Neural cell (in vitro differentiated cells): ENCODE measurements at regions not wholly inside any gene's neighbourhood (a gene's known extent, or its start where the extent isn't known, plus 50 kb on each side); places are given as distances from the start of the nearest gene placed in this dataset.
"Not testable (repeated sequence)": the region's sequence is repeated elsewhere in the genome, so short reads cannot be mapped to it uniquely, and the experiment has no call there.

Experiments
- H2AFZ ChIP-seq: fragments of 200-600, 300-800 bp; sonication (generic), shearing (Covaris generic); 2 replicates; pipeline ENCODE4 v1.6.0; 2014; ENCODE audit warnings: low read depth, mild to moderate bottlenecking, antibody characterized with exemption, low read length, moderate library complexity
- H3F3A ChIP-seq: fragments of 200-600 bp; shearing (Covaris generic); 2 replicates; pipeline ENCODE4 v1.6.1; 2016; ENCODE audit warnings: mild to moderate bottlenecking, moderate library complexity, mixed read lengths, antibody characterized with exemption, low read length; ENCODE audit not compliant: insufficient read depth, poor library complexity, severe bottlenecking
- H3K27ac ChIP-seq: fragments of 200-600, 300-800 bp; sonication (generic), shearing (Covaris generic); 2 replicates; pipeline ENCODE4 v1.5.1; 2014; ENCODE audit warnings: mild to moderate bottlenecking, low read length, moderate library complexity
- H3K27me3 ChIP-seq: fragments of 300-800, 200-600 bp; sonication (generic), shearing (Covaris generic); 2 replicates; pipeline ENCODE4 v1.6.0; 2014; ENCODE audit warnings: mild to moderate bottlenecking, low read depth, low read length, moderate library complexity; ENCODE audit not compliant: insufficient read depth
- H3K36me3 ChIP-seq: fragments of 300-800, 200-600 bp; sonication (generic), shearing (Covaris generic); 2 replicates; pipeline ENCODE4 v1.5.1; 2014; ENCODE audit warnings: mild to moderate bottlenecking, antibody characterized with exemption, low read length, moderate library complexity; ENCODE audit not compliant: insufficient read depth
- H3K4me2 ChIP-seq: fragments of 300-800, 200-600 bp; sonication (generic), shearing (Covaris generic); 2 replicates; pipeline ENCODE4 v1.6.0; 2014; ENCODE audit warnings: mild to moderate bottlenecking, low read length
- H3K4me3 ChIP-seq: fragments of 300-800, 200-600 bp; sonication (generic), shearing (Covaris generic); 2 replicates; pipeline ENCODE4 v1.5.1; 2014; ENCODE audit warnings: mild to moderate bottlenecking, low read length, moderate library complexity
- H3K79me2 ChIP-seq: fragments of 200-600 bp; shearing (Covaris generic); replicated peaks from 2 replicates; pipeline ENCODE4 v1.6.0; 2014; ENCODE audit warnings: mild to moderate bottlenecking, low read length, moderate library complexity; ENCODE audit not compliant: insufficient read depth
- H3K9ac ChIP-seq: fragments of 300-800, 200-600 bp; sonication (generic), shearing (Covaris generic); 2 replicates; pipeline ENCODE4 v1.6.1; 2016; ENCODE audit warnings: mild to moderate bottlenecking, low read length, mixed read lengths
- H3K9me2 ChIP-seq: fragments of 200-600 bp; shearing (Covaris generic); 2 replicates; pipeline ENCODE4 v1.6.1; 2016; ENCODE audit warnings: mild to moderate bottlenecking, low read length, mixed read lengths; ENCODE audit not compliant: insufficient read depth
- H3K9me3 ChIP-seq: fragments of 200-600, 300-800 bp; sonication (generic), shearing (Covaris generic); 2 replicates; pipeline ENCODE4 v1.6.1; 2016; ENCODE audit warnings: mild to moderate bottlenecking, mixed run types, low read length, moderate library complexity, mixed read lengths
- H4K20me1 ChIP-seq: fragments of 200-600 bp; shearing (Covaris generic); 2 replicates; pipeline ENCODE4 v1.6.1; 2016; ENCODE audit warnings: mild to moderate bottlenecking, mixed run types; ENCODE audit not compliant: insufficient read depth
- CTCF ChIP-seq: fragments of 450-650 bp; IDR thresholded peaks from 2 replicates; pipeline ENCODE4 v1.5.1; 2014; ENCODE audit warnings: antibody characterized with exemption, mild to moderate bottlenecking, moderate library complexity; ENCODE audit not compliant: poor library complexity, severe bottlenecking
- EP300 ChIP-seq: fragments of 450-650 bp; conservative IDR thresholded peaks from 2 replicates; pipeline ENCODE4 v1.6.1; 2014; ENCODE audit warnings: antibody characterized with exemption, mild to moderate bottlenecking, moderate library complexity; ENCODE audit not compliant: poor library complexity, severe bottlenecking
- EZH2 ChIP-seq: fragments of 200-600, 300-800 bp; shearing (Covaris generic), sonication (generic); IDR thresholded peaks from 2 replicates; pipeline ENCODE4 v1.6.1; 2014; ENCODE audit warnings: antibody characterized with exemption, low read length, borderline replicate concordance, mild to moderate bottlenecking; ENCODE audit not compliant: insufficient read depth, poor library complexity, severe bottlenecking
- MXI1 ChIP-seq: fragments of 450-650 bp; conservative IDR thresholded peaks from 2 replicates; pipeline ENCODE4 v1.6.1; 2014; ENCODE audit warnings: antibody characterized with exemption, mild to moderate bottlenecking; ENCODE audit not compliant: poor library complexity, severe bottlenecking
- POLR2AphosphoS5 ChIP-seq: IDR thresholded peaks from 2 replicates; pipeline ENCODE4 v1.6.1; 2012
- RAD21 ChIP-seq: fragments of 450-650 bp; conservative IDR thresholded peaks from 2 replicates; pipeline ENCODE4 v1.6.1; 2014; ENCODE audit warnings: antibody characterized with exemption, mild to moderate bottlenecking, moderate library complexity
- REST ChIP-seq: IDR thresholded peaks from 2 replicates; pipeline ENCODE4 v1.6.1; 2012; ENCODE audit warnings: borderline replicate concordance
- SMC3 ChIP-seq: fragments of 450-650 bp; conservative IDR thresholded peaks from 2 replicates; pipeline ENCODE4 v1.6.1; 2014; ENCODE audit warnings: antibody characterized with exemption, mild to moderate bottlenecking, moderate library complexity; ENCODE audit not compliant: poor library complexity
- TAF1 ChIP-seq: IDR thresholded peaks from 2 replicates; pipeline ENCODE4 v1.6.1; 2012; ENCODE audit warnings: low read depth

GRCh38 chr20:58573986-58574385 is 58.8 kb upstream of the APCDD1L start:
- no peak overlapping the region for H3K4me3 ChIP-seq
- no peak overlapping the region for H3K27ac ChIP-seq
- H3K36me3 ChIP-seq, result no peaks in the 10 kb centered on the region
- H4K20me1 ChIP-seq, result no peaks in the 10 kb centered on the region
- no peaks in the 10 kb centered on the region for H3K9me3 ChIP-seq
- no peak overlapping the region for H3K4me2 ChIP-seq
- TF ChIP-seq EZH2 (no peak), REST (no peak), MXI1 (no peak), POLR2AphosphoS5 (no peak), EP300 (no peak), CTCF (no peak), RAD21 (no peak), TAF1 (no peak), SMC3 (no peak)
- no peaks in the 10 kb centered on the region for H3K79me2 ChIP-seq
- H3F3A ChIP-seq, result no peaks in the 10 kb centered on the region
- no peak overlapping the region for H3K9ac ChIP-seq
- H2AFZ ChIP-seq, result no peak overlapping the region
- H3K9me2 ChIP-seq, result no peaks in the 10 kb centered on the region
- no peaks in the 10 kb centered on the region for H3K27me3 ChIP-seq

GRCh38 chr20:58573257-58573656 is 58.1 kb upstream of the APCDD1L start:
- Histone ChIP-seq H3K9ac (no peak overlapping the region), H3K9me3 (no peaks in the 10 kb centered on the region), H4K20me1 (no peaks in the 10 kb centered on the region), H3K27me3 (no peaks in the 10 kb centered on the region), H3K4me3 (no peak overlapping the region), H3K9me2 (no peaks in the 10 kb centered on the region), H3F3A (no peaks in the 10 kb centered on the region), H2AFZ (no peak overlapping the region), H3K36me3 (no peaks in the 10 kb centered on the region), H3K4me2 (no peak overlapping the region), H3K27ac (no peak overlapping the region), H3K79me2 (no peaks in the 10 kb centered on the region)
- no peak for TF ChIP-seq POLR2AphosphoS5
- no peak for TF ChIP-seq EZH2
- TF ChIP-seq REST, result no peak
- no peak for TF ChIP-seq CTCF

- H2AFZ ChIP-seq, H4K20me1 ChIP-seq, H3K4me3 ChIP-seq, H3K27me3 ChIP-seq, H3K36me3 ChIP-seq, H3K4me2 ChIP-seq, H3F3A ChIP-seq, H3K79me2 ChIP-seq, H3K9ac ChIP-seq, H3K27ac ChIP-seq, H3K9me2 ChIP-seq, H3K9me3 ChIP-seq: not testable (repeated sequence)
Measured at GRCh38 chr20:58572428-58572763, 57.2 kb upstream of the APCDD1L start.
